SK-N-SH (cell line): ENCODE measurements at regions not wholly inside any gene's neighbourhood (a gene's known extent, or its start where the extent isn't known, plus 50 kb on each side); places are given as distances from the start of the nearest gene placed in this dataset.

Source experiments
- EP300 ChIP-seq, 2 experiments: IDR thresholded peaks; 2 replicates each; pipeline versions ENCODE4 v1.4.0 to v1.6.1; 2012; ENCODE audit warnings: borderline replicate concordance in 1 of 2, low read depth in 1 of 2, low read length in 1 of 2
- FOXJ3 ChIP-seq: sonication (generic); formaldehyde crosslinking; IDR thresholded peaks from 2 replicates; pipeline ENCODE4 v1.5.1; 2020; ENCODE audit warnings: mild to moderate bottlenecking, missing genetic modification reagents
- POLR2AphosphoS5 ChIP-seq: IDR thresholded peaks from 2 replicates; pipeline ENCODE4 v1.6.1; 2012; ENCODE audit warnings: low read depth, low read length
- RXRA ChIP-seq: IDR thresholded peaks from 2 replicates; pipeline ENCODE4 v1.4.0; 2012; ENCODE audit warnings: low read depth, mild to moderate bottlenecking, borderline replicate concordance
- TAF1 ChIP-seq: IDR thresholded peaks from 2 replicates; pipeline ENCODE4 v1.6.1; 2012; ENCODE audit warnings: low read depth, mild to moderate bottlenecking, low read length, moderate library complexity, borderline replicate concordance
- TCF12 ChIP-seq: IDR thresholded peaks from 2 replicates; pipeline ENCODE4 v1.4.0; 2012
- TF ChIP-seq, protein P1 (sequence below): fragments of 200-600 bp; sonication (generic); IDR thresholded peaks from 2 replicates; pipeline ENCODE4 v1.6.1; 2017; ENCODE audit warnings: antibody characterized with exemption, mild to moderate bottlenecking, moderate library complexity

DNA sequence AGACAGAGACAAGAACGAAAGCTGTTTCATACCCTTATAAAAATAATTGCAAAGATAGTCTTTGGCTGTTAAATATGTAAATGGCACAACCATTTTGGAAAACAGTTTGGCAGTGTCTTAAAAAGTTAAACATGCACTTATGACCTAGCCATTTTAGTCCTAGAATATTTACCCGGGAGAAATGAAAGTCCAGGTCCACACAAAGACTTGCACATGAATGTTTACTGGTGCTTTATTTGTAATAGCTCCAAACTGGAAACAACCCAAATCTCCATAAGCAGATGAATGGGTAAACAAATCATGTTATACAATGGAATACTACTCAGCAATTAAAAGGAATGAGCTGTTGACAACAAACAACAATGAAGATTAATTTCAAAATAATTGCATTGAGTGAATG, 380.4 kb downstream of the ETNK1 start:
- TF ChIP-seq RXRA (no peak), EP300 (IDR thresholded peaks at IDR 0.05; ENCODE audit: borderline replicate concordance in 1 of 2, low read depth in 1 of 2, low read length in 1 of 2) (no peak), POLR2AphosphoS5 (no peak), TCF12 (no peak), FOXJ3 (no peak), TAF1 (no peak)
- TF ChIP-seq, protein P1, sequence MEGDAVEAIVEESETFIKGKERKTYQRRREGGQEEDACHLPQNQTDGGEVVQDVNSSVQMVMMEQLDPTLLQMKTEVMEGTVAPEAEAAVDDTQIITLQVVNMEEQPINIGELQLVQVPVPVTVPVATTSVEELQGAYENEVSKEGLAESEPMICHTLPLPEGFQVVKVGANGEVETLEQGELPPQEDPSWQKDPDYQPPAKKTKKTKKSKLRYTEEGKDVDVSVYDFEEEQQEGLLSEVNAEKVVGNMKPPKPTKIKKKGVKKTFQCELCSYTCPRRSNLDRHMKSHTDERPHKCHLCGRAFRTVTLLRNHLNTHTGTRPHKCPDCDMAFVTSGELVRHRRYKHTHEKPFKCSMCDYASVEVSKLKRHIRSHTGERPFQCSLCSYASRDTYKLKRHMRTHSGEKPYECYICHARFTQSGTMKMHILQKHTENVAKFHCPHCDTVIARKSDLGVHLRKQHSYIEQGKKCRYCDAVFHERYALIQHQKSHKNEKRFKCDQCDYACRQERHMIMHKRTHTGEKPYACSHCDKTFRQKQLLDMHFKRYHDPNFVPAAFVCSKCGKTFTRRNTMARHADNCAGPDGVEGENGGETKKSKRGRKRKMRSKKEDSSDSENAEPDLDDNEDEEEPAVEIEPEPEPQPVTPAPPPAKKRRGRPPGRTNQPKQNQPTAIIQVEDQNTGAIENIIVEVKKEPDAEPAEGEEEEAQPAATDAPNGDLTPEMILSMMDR = no peak
